ENCODE measurements at regions not wholly inside any gene's neighbourhood (a gene's known extent, or its start where the extent isn't known, plus 50 kb on each side); places are given as distances from the start of the nearest gene placed in this dataset.

- TF ChIP-seq YY1 (IDR thresholded peaks at IDR 0.05; ENCODE audit: low read depth): no peak
- no peak for TF ChIP-seq TEAD4 (IDR thresholded peaks at IDR 0.05)
- TF ChIP-seq EP300 (IDR thresholded peaks at IDR 0.05; ENCODE audit: borderline replicate concordance): no peak
- TF ChIP-seq, protein P1, sequence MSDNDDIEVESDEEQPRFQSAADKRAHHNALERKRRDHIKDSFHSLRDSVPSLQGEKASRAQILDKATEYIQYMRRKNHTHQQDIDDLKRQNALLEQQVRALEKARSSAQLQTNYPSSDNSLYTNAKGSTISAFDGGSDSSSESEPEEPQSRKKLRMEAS (IDR thresholded peaks at IDR 0.05): no peak
- no peak for TF ChIP-seq RAD21 (IDR thresholded peaks at IDR 0.05; ENCODE audit: low read depth)
- TF ChIP-seq, protein P2, sequence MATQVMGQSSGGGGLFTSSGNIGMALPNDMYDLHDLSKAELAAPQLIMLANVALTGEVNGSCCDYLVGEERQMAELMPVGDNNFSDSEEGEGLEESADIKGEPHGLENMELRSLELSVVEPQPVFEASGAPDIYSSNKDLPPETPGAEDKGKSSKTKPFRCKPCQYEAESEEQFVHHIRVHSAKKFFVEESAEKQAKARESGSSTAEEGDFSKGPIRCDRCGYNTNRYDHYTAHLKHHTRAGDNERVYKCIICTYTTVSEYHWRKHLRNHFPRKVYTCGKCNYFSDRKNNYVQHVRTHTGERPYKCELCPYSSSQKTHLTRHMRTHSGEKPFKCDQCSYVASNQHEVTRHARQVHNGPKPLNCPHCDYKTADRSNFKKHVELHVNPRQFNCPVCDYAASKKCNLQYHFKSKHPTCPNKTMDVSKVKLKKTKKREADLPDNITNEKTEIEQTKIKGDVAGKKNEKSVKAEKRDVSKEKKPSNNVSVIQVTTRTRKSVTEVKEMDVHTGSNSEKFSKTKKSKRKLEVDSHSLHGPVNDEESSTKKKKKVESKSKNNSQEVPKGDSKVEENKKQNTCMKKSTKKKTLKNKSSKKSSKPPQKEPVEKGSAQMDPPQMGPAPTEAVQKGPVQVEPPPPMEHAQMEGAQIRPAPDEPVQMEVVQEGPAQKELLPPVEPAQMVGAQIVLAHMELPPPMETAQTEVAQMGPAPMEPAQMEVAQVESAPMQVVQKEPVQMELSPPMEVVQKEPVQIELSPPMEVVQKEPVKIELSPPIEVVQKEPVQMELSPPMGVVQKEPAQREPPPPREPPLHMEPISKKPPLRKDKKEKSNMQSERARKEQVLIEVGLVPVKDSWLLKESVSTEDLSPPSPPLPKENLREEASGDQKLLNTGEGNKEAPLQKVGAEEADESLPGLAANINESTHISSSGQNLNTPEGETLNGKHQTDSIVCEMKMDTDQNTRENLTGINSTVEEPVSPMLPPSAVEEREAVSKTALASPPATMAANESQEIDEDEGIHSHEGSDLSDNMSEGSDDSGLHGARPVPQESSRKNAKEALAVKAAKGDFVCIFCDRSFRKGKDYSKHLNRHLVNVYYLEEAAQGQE (IDR thresholded peaks at IDR 0.05; ENCODE audit: low read depth): no peak
- no peak for TF ChIP-seq FOXM1 (IDR thresholded peaks at IDR 0.05; ENCODE audit: borderline replicate concordance, low read depth)
- no peak for TF ChIP-seq NFIC (IDR thresholded peaks at IDR 0.05)
- TF ChIP-seq ZBTB7A (IDR thresholded peaks at IDR 0.05; ENCODE audit: low read depth): no peak
- TF ChIP-seq TCF12 (IDR thresholded peaks at IDR 0.05; ENCODE audit: low read depth): no peak
- TF ChIP-seq CREB1 (IDR thresholded peaks at IDR 0.05; ENCODE audit: low read depth): no peak
- no peak for TF ChIP-seq USF1 (IDR thresholded peaks at IDR 0.05)
- TF ChIP-seq TAF1 (IDR thresholded peaks at IDR 0.05; ENCODE audit: low read depth): no peak
These were observed 111.4 kb upstream of the ARRDC3 start for GRCh38 chr5:91494447-91494996.
